MM.1S (cell line): ENCODE measurements at regions not wholly inside any gene's neighbourhood (a gene's known extent, or its start where the extent isn't known, plus 50 kb on each side); places are given as distances from the start of the nearest gene placed in this dataset.

Source experiments
- DNase-seq: peaks from one replicate; pipeline ENCODE4 v3.0.0-alpha.2; 2015
- H2AFZ ChIP-seq: fragments of 300-600 bp; sonication (generic); 2 replicates; pipeline ENCODE4 v1.6.0; 2016; ENCODE audit warnings: antibody characterized with exemption, low read length
- H3F3A ChIP-seq: fragments of 300-600 bp; sonication (generic); 2 replicates; pipeline ENCODE4 v1.6.1; 2016; ENCODE audit warnings: mild to moderate bottlenecking, antibody characterized with exemption, low read length, moderate library complexity, mixed read lengths; ENCODE audit not compliant: insufficient read depth
- H3K27ac ChIP-seq: fragments of 300-600 bp; sonication (generic); 2 replicates; pipeline ENCODE4 v1.5.1; 2016; ENCODE audit warnings: mild to moderate bottlenecking, low read length
- H3K27me3 ChIP-seq: fragments of 300-600 bp; sonication (generic); replicated peaks from 2 replicates; pipeline ENCODE4 v1.6.0; 2016; ENCODE audit warnings: low read length; ENCODE audit not compliant: insufficient read depth
- H3K36me3 ChIP-seq: fragments of 300-600 bp; sonication (generic); replicated peaks from 2 replicates; pipeline ENCODE4 v1.6.1; 2016; ENCODE audit warnings: mild to moderate bottlenecking, low read length, mixed read lengths; ENCODE audit not compliant: insufficient read depth
- H3K4me1 ChIP-seq: fragments of 300-600 bp; sonication (generic); 2 replicates; pipeline ENCODE4 v1.6.1; 2016; ENCODE audit warnings: low read length, mixed read lengths
- H3K4me2 ChIP-seq: fragments of 300-600 bp; sonication (generic); 2 replicates; pipeline ENCODE4 v1.6.0; 2016; ENCODE audit warnings: low read depth, low read length
- H3K4me3 ChIP-seq: fragments of 300-600 bp; sonication (generic); 2 replicates; pipeline ENCODE4 v1.5.1; 2016; ENCODE audit warnings: low read length, mixed read lengths
- H3K79me2 ChIP-seq: fragments of 300-600 bp; sonication (generic); 2 replicates; pipeline ENCODE4 v1.6.1; 2016; ENCODE audit warnings: mixed run types, low read length, mixed read lengths
- H3K9ac ChIP-seq: fragments of 300-600 bp; sonication (generic); 2 replicates; pipeline ENCODE4 v1.6.1; 2016; ENCODE audit warnings: low read length, mixed read lengths
- H3K9me2 ChIP-seq: fragments of 300-600 bp; sonication (generic); replicated peaks from 2 replicates; pipeline ENCODE4 v1.6.1; 2016; ENCODE audit warnings: mild to moderate bottlenecking, low read length, mixed read lengths; ENCODE audit not compliant: insufficient read depth
- H3K9me3 ChIP-seq: fragments of 300-600 bp; sonication (generic); replicated peaks from 2 replicates; pipeline ENCODE4 v1.6.1; 2016; ENCODE audit warnings: mild to moderate bottlenecking, low read length, mixed read lengths; ENCODE audit not compliant: insufficient read depth
- H4K20me1 ChIP-seq: fragments of 300-600 bp; sonication (generic); 2 replicates; pipeline ENCODE4 v1.6.1; 2016; ENCODE audit warnings: mild to moderate bottlenecking, low read length, moderate library complexity, mixed read lengths; ENCODE audit not compliant: insufficient read depth
- EZH2 ChIP-seq: fragments of 300-600 bp; sonication (generic); optimal IDR thresholded peaks from 2 replicates; pipeline ENCODE3; 2017; ENCODE audit warnings: low read depth, mild to moderate bottlenecking, antibody characterized with exemption, low read length, mixed read lengths
- EZH2phosphoT487 ChIP-seq: fragments of 300-600 bp; sonication (generic); IDR thresholded peaks from 2 replicates; pipeline ENCODE4 v1.6.1; 2018; ENCODE audit warnings: antibody characterized with exemption, low read length
- TF ChIP-seq, protein P1 (sequence below): fragments of 300-600 bp; sonication (generic); IDR thresholded peaks from 2 replicates; pipeline ENCODE4 v1.5.1; 2016; ENCODE audit warnings: antibody characterized with exemption, low read length, mixed read lengths

DNA sequence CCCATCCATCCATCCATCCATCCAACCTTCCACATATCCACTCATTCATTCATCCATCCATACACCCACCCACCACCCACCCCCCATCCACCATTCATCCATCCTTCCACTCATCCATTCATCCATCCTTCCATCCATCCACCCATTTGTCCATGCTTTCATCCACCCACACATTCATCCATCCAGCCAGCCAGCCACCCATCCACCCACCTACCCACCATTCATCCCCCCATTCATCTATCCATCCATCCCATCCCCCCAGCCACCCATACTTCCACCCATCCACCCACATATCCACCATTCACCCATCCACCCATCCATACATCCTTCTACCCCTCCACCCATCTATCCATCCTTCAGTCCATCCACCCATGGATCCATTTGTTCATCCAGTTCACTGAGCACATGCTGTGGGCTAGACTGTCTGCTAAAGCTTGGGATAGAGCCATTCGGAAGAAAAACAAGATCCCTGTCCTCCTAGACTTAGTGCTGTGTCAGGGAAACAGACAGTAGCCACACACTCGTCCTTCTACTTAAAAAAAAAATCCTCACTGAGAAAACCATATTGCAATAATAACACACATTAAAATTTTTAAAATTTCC lies 377.5 kb downstream of the ADGRD1 start:
- Histone ChIP-seq H3K9me3 (no peaks in the 10 kb centered on the region), H2AFZ (no peak overlapping the region), H3K4me1 (no peaks in the 10 kb centered on the region), H3K27me3 (no peaks in the 10 kb centered on the region), H3K27ac (no peak overlapping the region), H3K79me2 (no peaks in the 10 kb centered on the region), H3K9ac (no peak overlapping the region), H3F3A (no peaks in the 10 kb centered on the region), H3K4me3 (no peak overlapping the region), H3K36me3 (no peaks in the 10 kb centered on the region), H4K20me1 (no peaks in the 10 kb centered on the region), H3K4me2 (no peak overlapping the region), H3K9me2 (no peaks in the 10 kb centered on the region)
- DNase-seq: no peak
- TF ChIP-seq, protein P1, sequence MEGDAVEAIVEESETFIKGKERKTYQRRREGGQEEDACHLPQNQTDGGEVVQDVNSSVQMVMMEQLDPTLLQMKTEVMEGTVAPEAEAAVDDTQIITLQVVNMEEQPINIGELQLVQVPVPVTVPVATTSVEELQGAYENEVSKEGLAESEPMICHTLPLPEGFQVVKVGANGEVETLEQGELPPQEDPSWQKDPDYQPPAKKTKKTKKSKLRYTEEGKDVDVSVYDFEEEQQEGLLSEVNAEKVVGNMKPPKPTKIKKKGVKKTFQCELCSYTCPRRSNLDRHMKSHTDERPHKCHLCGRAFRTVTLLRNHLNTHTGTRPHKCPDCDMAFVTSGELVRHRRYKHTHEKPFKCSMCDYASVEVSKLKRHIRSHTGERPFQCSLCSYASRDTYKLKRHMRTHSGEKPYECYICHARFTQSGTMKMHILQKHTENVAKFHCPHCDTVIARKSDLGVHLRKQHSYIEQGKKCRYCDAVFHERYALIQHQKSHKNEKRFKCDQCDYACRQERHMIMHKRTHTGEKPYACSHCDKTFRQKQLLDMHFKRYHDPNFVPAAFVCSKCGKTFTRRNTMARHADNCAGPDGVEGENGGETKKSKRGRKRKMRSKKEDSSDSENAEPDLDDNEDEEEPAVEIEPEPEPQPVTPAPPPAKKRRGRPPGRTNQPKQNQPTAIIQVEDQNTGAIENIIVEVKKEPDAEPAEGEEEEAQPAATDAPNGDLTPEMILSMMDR: no peak
- no peak for TF ChIP-seq EZH2phosphoT487
- TF ChIP-seq EZH2: no peak

DNA sequence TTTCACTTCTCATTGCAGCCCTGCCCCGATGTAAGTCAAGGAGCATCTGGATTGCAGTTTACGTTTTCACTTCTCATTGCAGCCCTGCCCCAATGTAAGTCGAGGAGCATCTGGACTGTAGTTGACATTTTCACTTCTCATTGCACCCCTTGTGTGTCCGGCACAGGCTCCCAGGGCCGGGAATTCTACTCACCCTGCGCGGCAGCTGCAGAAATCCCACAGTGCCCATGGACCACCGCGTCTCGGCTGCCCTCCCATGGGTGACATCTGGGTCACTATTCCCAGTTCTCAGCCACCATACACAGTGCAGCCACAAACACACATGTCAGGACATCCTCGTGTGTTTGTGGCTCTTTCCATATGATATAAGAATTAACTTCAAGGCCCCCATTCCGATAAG lies 378.5 kb downstream of the ADGRD1 start:
- H4K20me1 ChIP-seq: no peaks in the 10 kb centered on the region
- H3K27ac ChIP-seq: no peak overlapping the region
- no peak overlapping the region for H3K9ac ChIP-seq
- no peaks in the 10 kb centered on the region for H3F3A ChIP-seq
- no peaks in the 10 kb centered on the region for H3K27me3 ChIP-seq
- H3K36me3 ChIP-seq: no peaks in the 10 kb centered on the region
- no peak overlapping the region for H2AFZ ChIP-seq
- no peak for DNase-seq
- H3K9me2 ChIP-seq: no peaks in the 10 kb centered on the region
- H3K4me1 ChIP-seq: no peaks in the 10 kb centered on the region
- H3K4me2 ChIP-seq: no peak overlapping the region
- no peak for TF ChIP-seq EZH2
- TF ChIP-seq EZH2phosphoT487: no peak
- TF ChIP-seq, protein P1: no peak
- H3K4me3 ChIP-seq: no peak overlapping the region
- no peaks in the 10 kb centered on the region for H3K9me3 ChIP-seq
- no peaks in the 10 kb centered on the region for H3K79me2 ChIP-seq

GRCh38 chr12:131333136-131333535 lies 377.8 kb upstream of the SFSWAP start:
- Histone ChIP-seq H3K9ac (no peak overlapping the region), H2AFZ (no peak overlapping the region), H3K27ac (no peak overlapping the region), H3K9me3 (no peaks in the 10 kb centered on the region), H3F3A (no peaks in the 10 kb centered on the region), H3K27me3 (no peaks in the 10 kb centered on the region), H3K4me2 (no peak overlapping the region), H3K4me1 (no peaks in the 10 kb centered on the region), H3K36me3 (no peaks in the 10 kb centered on the region), H3K4me3 (no peak overlapping the region), H4K20me1 (no peaks in the 10 kb centered on the region), H3K79me2 (no peaks in the 10 kb centered on the region), H3K9me2 (no peaks in the 10 kb centered on the region)
- no peak for DNase-seq
- TF ChIP-seq EZH2: no peak
- TF ChIP-seq EZH2phosphoT487: no peak
- TF ChIP-seq, protein P1: no peak
